H9 (cell line): ENCODE measurements at regions not wholly inside any gene's neighbourhood (a gene's known extent, or its start where the extent isn't known, plus 50 kb on each side); places are given as distances from the start of the nearest gene placed in this dataset.

Experiments
- DNase-seq: peaks from one replicate; pipeline ENCODE4 v3.0.0-alpha.2; 2017
- H2AFZ ChIP-seq: one replicate; pipeline ENCODE4 v1.6.1; 2013; ENCODE audit warnings: mild to moderate bottlenecking, low read length, control low read depth, moderate library complexity
- H2AK5ac ChIP-seq: 2 replicates; pipeline ENCODE4 v1.6.1; 2013; ENCODE audit warnings: low read length, control low read depth, mixed read lengths; ENCODE audit not compliant: insufficient read length
- H2BK120ac ChIP-seq: one replicate; pipeline ENCODE4 v1.6.1; 2013; ENCODE audit warnings: low read depth, mild to moderate bottlenecking, low read length, control low read depth, inconsistent platforms; ENCODE audit not compliant: poor library complexity, severe bottlenecking
- H2BK12ac ChIP-seq: 2 replicates; pipeline ENCODE4 v1.6.1; 2013; ENCODE audit warnings: low read length, control low read depth, mixed read lengths, low read depth; ENCODE audit not compliant: insufficient read length
- H2BK15ac ChIP-seq: 2 replicates; pipeline ENCODE4 v1.6.1; 2013; ENCODE audit warnings: low read depth, low read length, control low read depth
- H2BK20ac ChIP-seq: one replicate; pipeline ENCODE4 v1.6.1; 2013; ENCODE audit warnings: low read depth, mild to moderate bottlenecking, low read length, control low read depth, inconsistent platforms; ENCODE audit not compliant: poor library complexity, severe bottlenecking
- H2BK5ac ChIP-seq: 2 replicates; pipeline ENCODE4 v1.6.1; 2013; ENCODE audit warnings: low read length, control low read depth, mixed read lengths; ENCODE audit not compliant: insufficient read length
- H3K14ac ChIP-seq: 2 replicates; pipeline ENCODE4 v1.6.1; 2013; ENCODE audit warnings: low read length, control low read depth; ENCODE audit not compliant: insufficient read depth
- H3K18ac ChIP-seq: 2 replicates; pipeline ENCODE4 v1.6.1; 2013; ENCODE audit warnings: low read depth, mild to moderate bottlenecking, mixed read lengths, low read length, control low read depth; ENCODE audit not compliant: insufficient read length
- H3K23ac ChIP-seq: 2 replicates; pipeline ENCODE4 v1.6.1; 2013; ENCODE audit warnings: low read length, control low read depth, mixed read lengths, low read depth; ENCODE audit not compliant: insufficient read length
- H3K23me2 ChIP-seq: 2 replicates; pipeline ENCODE4 v1.6.1; 2013; ENCODE audit warnings: low read depth, mild to moderate bottlenecking, mixed read lengths, low read length, control low read depth; ENCODE audit not compliant: insufficient read length, poor library complexity, severe bottlenecking
- H3K27ac ChIP-seq: 2 replicates; pipeline ENCODE4 v1.5.1; 2013; ENCODE audit warnings: low read length, control low read depth, mixed read lengths, low read depth; ENCODE audit not compliant: insufficient read length
- H3K27me3 ChIP-seq: 2 replicates; pipeline ENCODE4 v1.6.1; 2013; ENCODE audit warnings: low read length, control low read depth, inconsistent platforms; ENCODE audit not compliant: insufficient read depth
- H3K4ac ChIP-seq: 2 replicates; pipeline ENCODE4 v1.6.1; 2013; ENCODE audit warnings: low read depth, mild to moderate bottlenecking, control low read depth, inconsistent platforms, low read length, moderate library complexity
- H3K4me1 ChIP-seq: 2 replicates; pipeline ENCODE4 v1.6.1; 2013; ENCODE audit warnings: low read length, control low read depth, inconsistent platforms; ENCODE audit not compliant: insufficient read depth
- H3K4me2 ChIP-seq: 2 replicates; pipeline ENCODE4 v1.6.1; 2013; ENCODE audit warnings: low read length, control low read depth, mixed read lengths; ENCODE audit not compliant: insufficient read length, insufficient read depth
- H3K56ac ChIP-seq: 2 replicates; pipeline ENCODE4 v1.6.1; 2013; ENCODE audit warnings: low read depth, mild to moderate bottlenecking, mixed read lengths, low read length, control low read depth; ENCODE audit not compliant: insufficient read length
- H3K79me1 ChIP-seq: 2 replicates; pipeline ENCODE4 v1.6.1; 2013; ENCODE audit warnings: low read depth, mild to moderate bottlenecking, moderate library complexity, low read length, control low read depth, inconsistent platforms; ENCODE audit not compliant: insufficient read depth, poor library complexity, severe bottlenecking
- H3K79me2 ChIP-seq: 2 replicates; pipeline ENCODE4 v1.6.1; 2013; ENCODE audit warnings: low read length, control low read depth, inconsistent platforms; ENCODE audit not compliant: insufficient read depth
- H3K9ac ChIP-seq: 2 replicates; pipeline ENCODE4 v1.6.1; 2013; ENCODE audit warnings: low read length, control low read depth, mixed read lengths; ENCODE audit not compliant: insufficient read length; ENCODE audit errors: extremely low read depth
- H3K9me3 ChIP-seq: one replicate; pipeline ENCODE4 v1.6.1; 2013; ENCODE audit warnings: low read depth, low read length, inconsistent platforms; ENCODE audit not compliant: control insufficient read depth
- H3T11ph ChIP-seq: one replicate; pipeline ENCODE4 v1.6.1; 2013; ENCODE audit warnings: mild to moderate bottlenecking, low read length, control low read depth, inconsistent platforms
- H4K20me1 ChIP-seq: one replicate; pipeline ENCODE4 v1.6.1; 2013; ENCODE audit not compliant: control insufficient read depth, insufficient read length, insufficient read depth
- H4K5ac ChIP-seq: 2 replicates; pipeline ENCODE4 v1.6.1; 2013; ENCODE audit warnings: low read depth, mild to moderate bottlenecking, mixed read lengths, low read length, control low read depth; ENCODE audit not compliant: insufficient read length
- H4K8ac ChIP-seq: replicated peaks from 2 replicates; pipeline ENCODE4 v1.6.1; 2013; ENCODE audit warnings: low read length, control low read depth, mixed read lengths, low read depth; ENCODE audit not compliant: insufficient read length
- H4K91ac ChIP-seq: 2 replicates; pipeline ENCODE4 v1.6.1; 2013; ENCODE audit warnings: low read depth, mild to moderate bottlenecking, moderate library complexity, mixed read lengths, low read length, control low read depth; ENCODE audit not compliant: insufficient read length
- H3K27ac Mint-ChIP-seq, 3 experiments: 2 replicates in 2 of 3; 3 replicates in 1 of 3; pipeline ENCODE4 v1.8.0; 2020 to 2021; ENCODE audit warnings: mixed read lengths in 3 of 3, mild to moderate bottlenecking in 1 of 3, moderate library complexity in 1 of 3
- H3K27me3 Mint-ChIP-seq: 2 replicates; pipeline ENCODE4 v1.8.0; 2021; ENCODE audit warnings: low read depth, mild to moderate bottlenecking, moderate library complexity, mixed read lengths
- H3K36me3 Mint-ChIP-seq, 3 experiments: 2 replicates in 2 of 3; 3 replicates in 1 of 3; pipeline ENCODE4 v1.8.0; 2020 to 2021; ENCODE audit warnings: low read depth in 3 of 3, mixed read lengths in 3 of 3; ENCODE audit not compliant: insufficient read depth in 1 of 3
- H3K4me1 Mint-ChIP-seq, 2 experiments: 2 replicates each; pipeline ENCODE4 v1.8.0; 2020; ENCODE audit warnings: mixed read lengths in 2 of 2
- H3K4me3 Mint-ChIP-seq, 2 experiments: 2 replicates in 1 of 2; 3 replicates in 1 of 2; pipeline ENCODE4 v1.8.0; 2020 to 2021; ENCODE audit warnings: mild to moderate bottlenecking in 2 of 2, mixed read lengths in 2 of 2, moderate library complexity in 1 of 2
- H3K9me3 Mint-ChIP-seq, 2 experiments: 2 replicates in 1 of 2; 3 replicates in 1 of 2; pipeline ENCODE4 v1.8.0; 2020; ENCODE audit warnings: mild to moderate bottlenecking in 2 of 2, mixed read lengths in 2 of 2, moderate library complexity in 1 of 2
- WGBS: extraction: QIAGEN DNeasy Blood & Tissue Kit; methylation state at CpG from one replicate; pipeline ENCODE4 v1.1.7; 2013; ENCODE audit warnings: missing lambda C conversion rate, low lambda C conversion rate, mixed read lengths; ENCODE audit not compliant: insufficient read length; ENCODE audit errors: extremely low coverage; 5-methylcytosine and 5-hydroxymethylcytosine counted together
- TF ChIP-seq, protein P1 (sequence below): fragments of 200-600 bp; sonication (generic); conservative IDR thresholded peaks from 3 replicates; pipeline ENCODE4 v1.8.0; 2021; ENCODE audit warnings: antibody characterized with exemption, mild to moderate bottlenecking

DNA sequence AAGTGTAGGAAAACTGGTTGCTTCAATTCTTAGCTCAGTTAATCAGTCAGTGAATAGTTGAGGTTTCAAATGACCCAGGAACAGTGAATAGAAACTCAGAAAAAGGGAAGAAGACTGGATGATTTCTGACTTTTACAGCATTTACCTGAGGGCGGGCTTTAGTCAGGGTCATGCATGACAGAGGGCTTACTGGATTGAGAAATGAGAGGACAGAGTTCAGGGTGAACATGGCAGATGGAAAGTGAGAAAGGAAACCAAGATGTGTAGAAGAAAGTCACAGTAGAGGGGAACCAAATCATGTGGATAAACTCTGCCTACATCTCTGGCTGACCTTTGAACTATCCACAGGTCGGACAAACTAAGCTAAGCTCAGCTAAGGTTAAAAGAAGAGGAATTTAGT is 596.0 kb downstream of the SEMA5A start:
- no CpG with 5 or more reads among the region's 2 CpGs for WGBS
- TF ChIP-seq, protein P1, sequence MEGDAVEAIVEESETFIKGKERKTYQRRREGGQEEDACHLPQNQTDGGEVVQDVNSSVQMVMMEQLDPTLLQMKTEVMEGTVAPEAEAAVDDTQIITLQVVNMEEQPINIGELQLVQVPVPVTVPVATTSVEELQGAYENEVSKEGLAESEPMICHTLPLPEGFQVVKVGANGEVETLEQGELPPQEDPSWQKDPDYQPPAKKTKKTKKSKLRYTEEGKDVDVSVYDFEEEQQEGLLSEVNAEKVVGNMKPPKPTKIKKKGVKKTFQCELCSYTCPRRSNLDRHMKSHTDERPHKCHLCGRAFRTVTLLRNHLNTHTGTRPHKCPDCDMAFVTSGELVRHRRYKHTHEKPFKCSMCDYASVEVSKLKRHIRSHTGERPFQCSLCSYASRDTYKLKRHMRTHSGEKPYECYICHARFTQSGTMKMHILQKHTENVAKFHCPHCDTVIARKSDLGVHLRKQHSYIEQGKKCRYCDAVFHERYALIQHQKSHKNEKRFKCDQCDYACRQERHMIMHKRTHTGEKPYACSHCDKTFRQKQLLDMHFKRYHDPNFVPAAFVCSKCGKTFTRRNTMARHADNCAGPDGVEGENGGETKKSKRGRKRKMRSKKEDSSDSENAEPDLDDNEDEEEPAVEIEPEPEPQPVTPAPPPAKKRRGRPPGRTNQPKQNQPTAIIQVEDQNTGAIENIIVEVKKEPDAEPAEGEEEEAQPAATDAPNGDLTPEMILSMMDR: no peak

More for the DNA sequence above, 596.0 kb downstream of the SEMA5A start:
- no peaks in the 10 kb centered on the region for H3K27me3 ChIP-seq
- H2AK5ac ChIP-seq: no peak overlapping the region
- Mint-ChIP-seq H3K9me3 (no peaks in the 10 kb centered on the region; a peak in 1 of 5 replicates), H3K27ac (no peak overlapping the region), H3K27me3 (no peaks in the 10 kb centered on the region), H3K4me1 (no peaks in the 10 kb centered on the region), H3K4me3 (no peak overlapping the region), H3K36me3 (no peaks in the 10 kb centered on the region)
- H3K4me2 ChIP-seq: no peak overlapping the region
- H2BK15ac ChIP-seq: no peak overlapping the region
- H3K79me2 ChIP-seq: no peaks in the 10 kb centered on the region
- H2AFZ ChIP-seq: no peak overlapping the region
- H2BK12ac ChIP-seq: no peak overlapping the region
- no peaks in the 10 kb centered on the region for H4K20me1 ChIP-seq
- no peak overlapping the region for H3K56ac ChIP-seq
- no peaks in the 10 kb centered on the region for H3K4me1 ChIP-seq
- H4K91ac ChIP-seq: no peak overlapping the region
- H3K23ac ChIP-seq: no peak overlapping the region
- H4K5ac ChIP-seq: no peak overlapping the region
- no peak overlapping the region for H3K9ac ChIP-seq
- no peaks in the 10 kb centered on the region for H3K9me3 ChIP-seq
- H3K14ac ChIP-seq: no peak overlapping the region
- no peak overlapping the region for H2BK5ac ChIP-seq
- no peak overlapping the region for H2BK120ac ChIP-seq
- no peak overlapping the region for H3K27ac ChIP-seq
- no peak overlapping the region for H2BK20ac ChIP-seq
- no peaks in the 10 kb centered on the region for H3K79me1 ChIP-seq
- DNase-seq: no peak
- H3K4ac ChIP-seq: no peak overlapping the region
- H3K18ac ChIP-seq: no peak overlapping the region
- no peaks in the 10 kb centered on the region for H3K23me2 ChIP-seq
- no peak overlapping the region for H3T11ph ChIP-seq
- H4K8ac ChIP-seq: no peak overlapping the region
